Smooth muscle cell (in vitro differentiated cells): ENCODE measurements at regions not wholly inside any gene's neighbourhood (a gene's known extent, or its start where the extent isn't known, plus 50 kb on each side); places are given as distances from the start of the nearest gene placed in this dataset.

Experiments used
- DNase-seq: peaks from one replicate; lab custom pipeline; 2025; ENCODE audit not compliant: unreplicated experiment; lab: John Stamatoyannopoulos, UW
- H2AFZ ChIP-seq: fragments of 200-600 bp; sonication (generic); 2 replicates; pipeline ENCODE4 v1.6.0; 2016; ENCODE audit warnings: antibody characterized with exemption, low read depth, mild to moderate bottlenecking
- H3F3A ChIP-seq: fragments of 200-600 bp; sonication (generic); 2 replicates; pipeline ENCODE4 v1.6.0; 2017; ENCODE audit warnings: antibody characterized with exemption, low read depth
- H3K27ac ChIP-seq: fragments of 200-600 bp; sonication (generic); 2 replicates; pipeline ENCODE4 v1.5.1; 2016; ENCODE audit warnings: low read depth, mild to moderate bottlenecking
- H3K27me3 ChIP-seq: fragments of 200-600 bp; sonication (generic); 2 replicates; pipeline ENCODE4 v1.6.1; 2016; ENCODE audit warnings: low read depth, mild to moderate bottlenecking
- H3K36me3 ChIP-seq: fragments of 200-600 bp; sonication (generic); 2 replicates; pipeline ENCODE4 v1.5.1; 2016; ENCODE audit warnings: low read depth
- H3K4me1 ChIP-seq: fragments of 200-600 bp; sonication (generic); 2 replicates; pipeline ENCODE4 v1.5.1; 2016; ENCODE audit warnings: low read depth
- H3K4me2 ChIP-seq: fragments of 200-600 bp; sonication (generic); 2 replicates; pipeline ENCODE4 v1.6.0; 2016; ENCODE audit warnings: mild to moderate bottlenecking
- H3K4me3 ChIP-seq: fragments of 200-600 bp; sonication (generic); 2 replicates; pipeline ENCODE4 v1.5.1; 2016; ENCODE audit warnings: mild to moderate bottlenecking
- H3K79me2 ChIP-seq: fragments of 200-600 bp; sonication (generic); 2 replicates; pipeline ENCODE4 v1.6.0; 2016; ENCODE audit warnings: low read depth, mild to moderate bottlenecking
- H3K9ac ChIP-seq: fragments of 200-600 bp; sonication (generic); 2 replicates; pipeline ENCODE4 v1.6.0; 2016; ENCODE audit warnings: low read depth
- H3K9me3 ChIP-seq: fragments of 200-600 bp; sonication (generic); replicated peaks from 2 replicates; pipeline ENCODE4 v1.5.1; 2016; ENCODE audit warnings: low read depth
- H4K20me1 ChIP-seq: fragments of 200-600 bp; sonication (generic); 2 replicates; pipeline ENCODE4 v1.6.0; 2016; ENCODE audit warnings: low read depth
- WGBS: methylation state at CpG from one replicate; pipeline ENCODE4 v1.1.7; 2016; ENCODE audit warnings: low lambda C conversion rate; 5-methylcytosine and 5-hydroxymethylcytosine counted together
- TF ChIP-seq, protein P1 (sequence below): fragments of 200-600 bp; sonication (generic); IDR thresholded peaks from 2 replicates; pipeline ENCODE4 v1.5.1; 2017; ENCODE audit warnings: borderline replicate concordance, mild to moderate bottlenecking, antibody characterized with exemption; ENCODE audit not compliant: insufficient read depth, poor library complexity, severe bottlenecking

DNA sequence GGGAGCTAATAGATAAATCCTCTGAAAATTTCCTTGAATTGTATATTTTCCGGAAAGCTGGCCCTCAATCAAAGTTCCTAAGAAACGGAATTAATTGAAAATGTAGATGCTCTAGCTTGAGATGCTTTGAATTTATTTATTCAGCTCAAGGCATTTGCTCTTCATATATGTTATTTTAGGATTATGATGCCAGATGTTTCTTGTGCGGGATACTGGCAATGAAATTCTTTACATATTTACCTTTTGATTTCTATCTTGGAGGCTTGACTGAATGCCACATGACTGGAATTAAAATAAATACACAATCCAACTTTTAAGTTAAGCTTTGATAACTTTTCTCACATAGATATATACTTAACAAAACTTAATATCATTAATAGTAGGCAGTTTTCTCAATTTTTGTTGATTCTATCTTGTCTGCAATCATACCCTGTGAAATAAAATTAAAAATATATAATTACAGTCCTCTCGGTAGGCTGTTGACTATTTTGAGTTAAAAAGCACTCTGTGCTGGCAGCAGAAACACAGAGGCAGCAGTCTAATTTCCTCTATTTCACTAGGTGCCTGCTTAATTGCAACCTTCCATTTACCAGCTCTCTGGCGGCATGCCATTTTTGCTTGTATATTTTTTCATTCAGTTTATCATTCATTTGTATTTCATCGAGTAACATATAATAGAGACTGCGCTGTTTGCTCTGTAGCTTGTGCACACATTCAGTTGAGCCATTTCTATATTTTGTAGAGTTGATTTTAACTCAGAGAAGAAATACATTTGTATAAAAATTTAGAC, 991.5 kb downstream of the ADGRL3 start:
- H3K4me3 ChIP-seq = no peak overlapping the region
- no peaks in the 10 kb centered on the region for H4K20me1 ChIP-seq
- no peak for DNase-seq
- H3K27ac ChIP-seq = no peak overlapping the region
- no peaks in the 10 kb centered on the region for H3K4me1 ChIP-seq
- no peaks in the 10 kb centered on the region for H3K9me3 ChIP-seq
- no peak overlapping the region for H2AFZ ChIP-seq
- 93% methylated on average over 7 of the region's 7 CpGs for WGBS
- no peaks in the 10 kb centered on the region for H3F3A ChIP-seq
- TF ChIP-seq, protein P1, sequence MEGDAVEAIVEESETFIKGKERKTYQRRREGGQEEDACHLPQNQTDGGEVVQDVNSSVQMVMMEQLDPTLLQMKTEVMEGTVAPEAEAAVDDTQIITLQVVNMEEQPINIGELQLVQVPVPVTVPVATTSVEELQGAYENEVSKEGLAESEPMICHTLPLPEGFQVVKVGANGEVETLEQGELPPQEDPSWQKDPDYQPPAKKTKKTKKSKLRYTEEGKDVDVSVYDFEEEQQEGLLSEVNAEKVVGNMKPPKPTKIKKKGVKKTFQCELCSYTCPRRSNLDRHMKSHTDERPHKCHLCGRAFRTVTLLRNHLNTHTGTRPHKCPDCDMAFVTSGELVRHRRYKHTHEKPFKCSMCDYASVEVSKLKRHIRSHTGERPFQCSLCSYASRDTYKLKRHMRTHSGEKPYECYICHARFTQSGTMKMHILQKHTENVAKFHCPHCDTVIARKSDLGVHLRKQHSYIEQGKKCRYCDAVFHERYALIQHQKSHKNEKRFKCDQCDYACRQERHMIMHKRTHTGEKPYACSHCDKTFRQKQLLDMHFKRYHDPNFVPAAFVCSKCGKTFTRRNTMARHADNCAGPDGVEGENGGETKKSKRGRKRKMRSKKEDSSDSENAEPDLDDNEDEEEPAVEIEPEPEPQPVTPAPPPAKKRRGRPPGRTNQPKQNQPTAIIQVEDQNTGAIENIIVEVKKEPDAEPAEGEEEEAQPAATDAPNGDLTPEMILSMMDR = no peak
- no peaks in the 10 kb centered on the region for H3K79me2 ChIP-seq
- no peak overlapping the region for H3K9ac ChIP-seq
- H3K27me3 ChIP-seq = no peaks in the 10 kb centered on the region
- H3K4me2 ChIP-seq = no peak overlapping the region
- no peaks in the 10 kb centered on the region for H3K36me3 ChIP-seq

DNA sequence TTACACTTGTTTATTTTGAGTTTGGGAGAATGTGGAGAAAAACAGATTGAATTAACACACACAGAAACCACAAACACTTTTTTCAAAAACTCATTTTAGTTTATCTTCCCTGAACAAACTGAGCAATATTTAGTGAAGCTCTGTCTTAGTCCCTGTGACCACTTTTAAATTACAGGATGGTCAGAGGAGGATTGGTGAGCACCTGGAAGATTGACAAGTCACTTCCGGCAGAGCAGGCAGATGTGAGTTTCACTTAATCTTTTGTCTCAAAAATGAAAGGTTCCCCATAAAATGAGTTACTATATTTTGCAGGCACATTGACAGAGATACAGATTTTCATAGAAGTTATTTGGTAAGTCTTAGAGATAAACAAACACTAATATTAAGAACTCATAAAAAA, 970.1 kb downstream of the ADGRL3 start:
- DNase-seq = no peak
- no peak overlapping the region for H3K4me2 ChIP-seq
- no peaks in the 10 kb centered on the region for H3K36me3 ChIP-seq
- no peak overlapping the region for H3K27ac ChIP-seq
- H4K20me1 ChIP-seq = no peaks in the 10 kb centered on the region
- H3K4me3 ChIP-seq = no peak overlapping the region
- no peaks in the 10 kb centered on the region for H3F3A ChIP-seq
- no peak overlapping the region for H3K9ac ChIP-seq
- TF ChIP-seq, protein P1 = no peak
- H2AFZ ChIP-seq = no peak overlapping the region
- no peaks in the 10 kb centered on the region for H3K79me2 ChIP-seq
- H3K4me1 ChIP-seq = no peaks in the 10 kb centered on the region
- no peaks in the 10 kb centered on the region for H3K27me3 ChIP-seq
- no peaks in the 10 kb centered on the region for H3K9me3 ChIP-seq
- WGBS = 83% methylated on average over 1 of the region's 1 CpG

DNA sequence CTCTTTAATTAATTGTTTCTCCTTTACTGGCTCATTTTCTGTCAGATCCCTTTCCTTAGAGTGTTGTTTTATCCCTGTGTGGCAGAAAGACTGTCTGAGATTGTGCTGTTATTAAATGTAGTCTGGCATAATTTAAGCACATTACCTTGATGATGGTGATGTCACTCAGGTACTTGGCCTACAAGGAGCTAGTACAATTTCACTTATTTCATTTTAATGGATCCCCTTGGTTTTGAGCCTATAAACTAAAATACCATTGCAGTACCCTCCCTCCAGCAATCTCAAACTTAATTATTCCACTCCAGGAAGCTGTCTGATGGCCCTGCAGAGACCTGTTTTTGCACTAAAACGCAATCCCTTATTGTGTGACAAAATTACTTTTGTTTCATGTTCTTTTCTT, 968.6 kb downstream of the ADGRL3 start:
- Histone ChIP-seq H3K4me1 (no peaks in the 10 kb centered on the region), H2AFZ (no peak overlapping the region), H3F3A (no peaks in the 10 kb centered on the region), H3K27me3 (no peaks in the 10 kb centered on the region), H3K4me3 (no peak overlapping the region), H4K20me1 (no peaks in the 10 kb centered on the region), H3K9me3 (no peaks in the 10 kb centered on the region), H3K9ac (no peak overlapping the region), H3K79me2 (no peaks in the 10 kb centered on the region), H3K27ac (no peak overlapping the region), H3K36me3 (no peaks in the 10 kb centered on the region), H3K4me2 (no peak overlapping the region)
- DNase-seq = no peak
- WGBS = 91% methylated on average over 1 of the region's 1 CpG
- TF ChIP-seq, protein P1 = no peak

DNA sequence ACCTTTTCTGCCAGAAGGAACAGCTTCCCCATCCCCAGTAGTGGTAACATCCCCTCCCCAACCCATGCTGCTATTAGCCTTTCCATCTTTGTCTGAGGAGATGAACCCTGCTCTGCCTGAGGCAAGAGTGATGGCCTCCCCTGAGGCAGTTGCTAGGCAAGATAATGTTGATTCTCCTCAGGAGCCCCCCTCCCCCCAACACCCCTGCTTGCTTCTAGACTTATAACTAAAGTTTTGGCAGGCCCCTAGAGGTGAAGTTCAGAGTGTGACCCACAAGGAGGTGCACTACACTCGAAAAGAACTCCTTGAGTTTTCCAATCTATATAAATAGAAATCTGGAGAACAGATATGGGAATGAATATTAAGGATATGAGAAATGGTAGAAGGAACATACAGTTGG, 962.5 kb downstream of the ADGRL3 start:
- 76% methylated on average over 1 of the region's 1 CpG for WGBS
- DNase-seq = no peak

More for the DNA sequence above, 962.5 kb downstream of the ADGRL3 start:
- Histone ChIP-seq H3K4me3 (no peak overlapping the region), H3K4me1 (no peaks in the 10 kb centered on the region), H4K20me1 (no peaks in the 10 kb centered on the region), H3K27ac (no peak overlapping the region), H3K36me3 (no peaks in the 10 kb centered on the region), H3K9me3 (no peaks in the 10 kb centered on the region), H3K27me3 (no peaks in the 10 kb centered on the region), H2AFZ (no peak overlapping the region), H3K79me2 (no peaks in the 10 kb centered on the region), H3F3A (no peaks in the 10 kb centered on the region), H3K9ac (no peak overlapping the region), H3K4me2 (no peak overlapping the region)
- TF ChIP-seq, protein P1 = no peak
